GM18858 (cell line): ENCODE measurements at regions not wholly inside any gene's neighbourhood (a gene's known extent, or its start where the extent isn't known, plus 50 kb on each side); places are given as distances from the start of the nearest gene placed in this dataset.

ENCODE experiments used
- ATAC-seq: cut with Tn5 transposase; IDR thresholded peaks from one replicate; pipeline ENCODE4 v1.9.1; 2021; ENCODE audit not compliant: unreplicated experiment

- no peak for ATAC-seq
These were observed 590.8 kb upstream of the ID2 start for GRCh38 chr2:8090748-8091700.

DNA sequence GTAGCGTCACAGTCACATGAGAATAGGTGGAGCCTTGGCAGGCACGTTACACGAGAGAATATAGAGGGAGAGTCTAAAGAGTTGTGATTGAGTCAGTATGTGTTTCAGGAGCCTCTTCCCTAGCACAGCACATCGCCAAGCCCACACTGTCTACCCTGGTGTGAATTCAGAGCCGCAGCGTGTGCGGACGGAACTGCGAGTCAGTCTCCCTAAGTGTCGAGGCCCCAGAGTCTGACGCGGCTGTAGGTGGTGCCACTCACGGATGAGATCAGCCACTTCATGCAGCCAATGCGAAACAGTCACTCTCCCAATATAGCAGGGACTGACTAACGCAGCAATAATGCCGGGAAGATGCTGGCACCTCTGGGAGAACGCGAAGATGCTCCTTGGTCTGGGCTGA lies 587.3 kb upstream of the ID2 start:
- no peak for ATAC-seq

GRCh38 chr2:8095978-8096377 lies 585.9 kb upstream of the ID2 start:
- ATAC-seq: no peak

DNA sequence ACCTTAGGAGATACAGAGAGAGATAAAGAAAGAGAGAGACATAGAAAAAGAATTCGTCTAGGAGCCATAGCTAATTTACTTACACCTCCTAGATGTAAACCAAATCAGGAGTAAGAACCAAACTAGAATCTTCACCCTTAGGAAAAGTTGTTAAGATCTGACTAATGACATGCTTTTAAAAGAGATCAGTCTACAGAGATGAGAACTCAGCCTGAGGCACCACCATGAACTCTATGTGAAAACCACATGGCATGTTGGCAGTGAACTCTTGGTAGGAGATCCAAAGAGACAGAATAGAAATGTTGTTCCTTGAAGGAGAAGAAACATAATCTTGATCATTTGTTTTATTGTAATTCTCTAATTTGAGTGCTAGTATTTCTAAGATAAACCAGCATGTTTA lies 585.4 kb upstream of the ID2 start:
- ATAC-seq: no peak

- ATAC-seq: no peak
These were observed 583.2 kb upstream of the ID2 start for GRCh38 chr2:8098476-8099266.

- ATAC-seq: no peak
These were observed 582.6 kb upstream of the ID2 start for GRCh38 chr2:8099267-8099582.

DNA sequence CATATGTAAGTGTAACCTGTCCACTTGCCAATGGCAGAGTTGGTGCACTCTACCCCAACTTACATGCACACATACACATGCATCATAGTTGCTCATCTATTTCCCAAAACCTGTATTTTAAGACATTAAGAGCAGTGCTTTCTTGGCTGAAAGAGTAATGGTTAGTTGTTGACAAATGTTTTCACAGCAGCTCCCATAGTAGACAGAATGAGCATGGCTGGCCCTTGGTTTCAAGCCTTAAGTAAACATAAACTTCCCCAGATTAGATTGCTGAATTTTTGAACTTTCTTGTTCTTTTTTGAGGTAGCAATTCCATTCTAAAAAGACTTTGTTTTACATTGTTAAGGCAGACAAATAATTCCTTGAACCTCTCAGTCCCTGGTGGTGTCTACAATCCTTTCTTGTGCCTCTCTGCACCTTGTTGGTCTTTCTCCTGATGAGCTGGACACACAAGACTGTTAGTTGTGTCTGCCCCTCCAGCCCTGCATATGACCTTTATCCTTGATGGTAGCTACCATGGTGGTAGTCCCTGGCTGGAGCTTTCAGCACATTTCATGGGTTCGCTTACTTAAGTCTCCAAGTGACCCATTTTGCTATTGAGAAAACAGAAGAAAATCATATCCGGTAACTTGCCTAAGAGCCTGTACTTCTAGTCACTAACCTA lies 580.1 kb upstream of the ID2 start:
- no peak for ATAC-seq

- ATAC-seq: no peak
These were observed 579.4 kb upstream of the ID2 start for GRCh38 chr2:8102470-8102869.

DNA sequence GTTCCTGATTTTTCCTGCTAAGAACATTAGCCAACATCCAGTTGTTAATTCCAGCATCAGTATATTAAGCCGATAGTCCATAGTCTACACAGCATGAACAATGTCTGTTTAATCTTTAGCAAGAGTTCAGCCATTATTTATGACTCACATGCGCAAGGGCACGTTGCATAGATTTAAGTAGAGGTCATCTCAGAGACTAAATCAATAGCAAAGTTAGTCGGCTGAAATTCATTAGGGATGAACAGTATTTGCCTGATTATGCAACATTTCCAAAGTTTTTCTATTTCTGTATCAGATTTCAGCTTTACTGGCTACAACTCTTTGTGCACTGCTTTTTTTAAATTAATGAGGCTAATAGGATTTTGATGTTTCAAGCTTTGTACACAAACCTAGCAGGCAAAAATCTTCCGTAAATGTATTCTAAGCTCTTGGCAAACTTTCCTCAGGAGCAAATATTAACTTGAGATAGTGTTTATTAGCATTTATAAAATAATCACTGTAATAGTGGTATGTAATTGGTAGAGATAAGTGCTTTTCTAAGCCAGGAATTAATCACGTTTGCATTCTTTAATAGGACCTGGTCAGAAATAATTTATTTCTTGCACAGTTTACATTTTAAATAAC lies 578.7 kb upstream of the ID2 start:
- ATAC-seq: no peak

GRCh38 chr2:8107150-8107549 lies 574.7 kb upstream of the ID2 start:
- ATAC-seq: no peak

- ATAC-seq: no peak
These were observed 574.1 kb upstream of the ID2 start for GRCh38 chr2:8107621-8108378.

DNA sequence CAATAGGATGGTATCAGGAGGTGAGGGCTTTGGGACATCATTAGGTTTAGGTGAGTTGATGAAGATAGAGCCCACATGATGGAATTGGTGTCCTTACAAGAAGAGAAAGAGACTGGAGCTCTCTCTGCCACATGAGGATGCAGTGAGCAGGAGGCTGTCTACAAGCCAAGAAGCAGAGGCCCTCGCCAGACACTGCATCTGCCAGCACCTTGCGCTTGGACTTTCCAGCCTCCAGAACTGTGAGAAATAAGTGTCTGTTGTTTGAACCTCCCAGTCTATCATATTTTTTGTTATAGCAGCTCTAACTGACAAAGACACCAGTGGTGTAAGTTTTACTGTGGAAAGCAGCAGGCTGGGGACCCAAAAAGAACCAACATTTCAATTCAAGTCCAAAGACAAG lies 571.1 kb upstream of the ID2 start:
- no peak for ATAC-seq

DNA sequence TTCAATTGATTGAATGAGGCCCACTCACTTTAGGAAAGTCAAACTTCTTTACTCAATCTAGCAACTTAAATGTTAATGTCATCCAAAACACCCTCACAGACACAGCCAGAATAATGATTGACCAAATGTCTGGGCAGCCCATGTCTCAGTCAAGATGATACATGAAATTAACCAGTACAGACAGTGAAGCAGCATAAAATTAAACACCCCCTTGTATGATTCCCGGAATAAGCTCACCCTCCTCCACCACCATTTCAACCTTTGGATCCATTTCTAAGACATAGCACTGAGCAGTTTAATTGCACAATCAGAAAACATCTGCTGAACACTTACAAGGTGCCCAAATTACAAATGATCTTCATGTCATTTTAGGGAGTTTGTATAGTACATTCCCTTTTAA lies 570.7 kb upstream of the ID2 start:
- ATAC-seq: no peak

DNA sequence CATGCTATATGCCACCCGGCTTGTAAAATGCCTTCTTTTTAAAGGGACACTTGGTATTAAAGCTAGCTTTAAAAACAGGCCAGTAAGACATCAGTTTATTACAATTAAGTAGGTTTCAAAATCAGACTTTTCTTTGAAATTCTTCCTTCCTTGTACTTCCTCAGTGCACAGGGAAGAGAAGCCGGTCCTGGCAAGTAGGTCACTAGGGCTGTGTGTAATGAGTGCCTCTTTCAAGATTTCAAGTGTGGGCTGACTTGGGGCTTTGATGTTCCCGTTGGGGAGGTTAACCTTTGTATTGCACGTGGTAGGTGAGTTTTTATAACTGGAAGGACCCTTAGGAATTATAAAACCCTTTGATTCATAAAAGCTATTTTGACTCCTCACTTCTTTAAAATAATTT lies 566.4 kb upstream of the ID2 start:
- ATAC-seq: no peak

DNA sequence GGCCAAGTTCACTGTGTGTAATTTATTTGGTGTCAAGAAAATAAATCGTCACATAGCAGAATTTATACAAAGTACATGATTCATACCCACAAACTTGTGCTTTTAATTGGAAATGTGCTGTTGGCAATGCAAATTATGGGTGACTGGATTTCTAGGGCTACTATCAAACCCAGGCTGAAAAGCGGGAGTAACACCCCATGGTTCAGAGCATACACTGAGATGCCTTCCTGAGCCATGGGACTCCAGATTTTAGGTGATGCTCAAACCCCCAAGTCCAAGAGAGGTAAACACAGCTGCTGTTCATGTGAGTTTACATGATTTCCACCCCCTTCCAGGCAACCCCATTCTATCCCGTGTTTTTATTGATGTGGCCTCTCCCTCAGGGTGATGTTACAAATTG lies 565.9 kb upstream of the ID2 start:
- ATAC-seq: no peak

DNA sequence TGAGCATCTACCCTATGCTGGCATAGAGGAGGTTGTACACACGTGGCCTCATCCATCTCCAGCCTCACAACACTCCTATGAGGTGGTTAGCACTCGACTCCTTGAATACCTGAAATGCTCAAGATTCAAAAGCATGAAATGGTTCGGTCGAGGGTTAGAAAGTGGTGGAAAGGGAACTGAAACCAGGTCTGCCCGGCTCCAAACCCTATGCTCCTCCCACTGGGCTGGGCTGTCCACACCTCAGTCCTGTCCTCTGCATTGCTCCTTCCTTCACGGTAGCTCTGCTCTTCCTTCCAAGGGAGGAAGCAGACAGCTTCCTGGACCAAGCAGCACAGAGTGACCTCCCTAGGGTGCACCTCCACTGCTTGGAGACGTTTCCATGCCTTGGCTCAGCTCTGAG lies 565.2 kb upstream of the ID2 start:
- ATAC-seq: peak; percentile 97

DNA sequence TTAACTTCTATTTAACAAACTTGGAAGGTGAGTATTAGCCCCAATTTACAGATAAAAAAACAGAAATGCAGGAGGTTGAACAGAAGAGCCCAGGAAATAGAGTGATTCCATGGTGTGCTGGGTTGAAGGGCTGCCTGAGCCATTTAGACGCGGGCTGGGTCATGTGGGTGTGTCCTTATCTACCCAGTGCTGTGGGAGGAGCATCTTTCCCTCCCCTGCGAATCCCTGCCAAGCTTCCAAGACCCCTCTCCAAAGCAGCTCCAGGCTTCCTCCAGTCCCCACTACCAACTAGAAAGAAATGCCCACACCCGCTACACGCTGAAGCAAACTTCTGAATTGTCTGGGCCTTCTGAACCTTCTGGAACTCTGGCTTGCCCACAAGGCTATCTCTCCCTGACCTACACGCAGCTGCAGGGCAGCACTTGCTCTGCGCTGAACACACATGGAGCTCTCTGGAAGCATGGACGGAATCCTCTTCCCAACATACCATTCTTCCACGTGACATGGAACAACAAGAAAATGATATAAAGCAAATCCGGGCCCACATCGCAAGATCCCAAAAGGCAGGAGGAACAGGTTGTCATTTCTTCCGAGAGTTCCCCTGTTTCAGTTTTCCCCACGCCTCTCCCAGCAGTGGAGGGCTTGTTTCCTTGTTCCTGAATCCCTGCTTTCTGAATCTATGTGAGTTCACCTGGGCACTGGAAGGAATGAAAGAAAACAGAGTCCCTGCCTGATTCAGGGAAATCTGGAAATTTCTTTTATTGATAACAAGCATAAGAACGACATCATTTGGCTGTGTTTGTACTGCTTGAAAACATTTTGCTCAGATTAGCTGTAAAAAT lies 562.7 kb upstream of the ID2 start:
- ATAC-seq: no peak

- ATAC-seq: no peak
These were observed 561.9 kb upstream of the ID2 start for GRCh38 chr2:8119782-8120505.

DNA sequence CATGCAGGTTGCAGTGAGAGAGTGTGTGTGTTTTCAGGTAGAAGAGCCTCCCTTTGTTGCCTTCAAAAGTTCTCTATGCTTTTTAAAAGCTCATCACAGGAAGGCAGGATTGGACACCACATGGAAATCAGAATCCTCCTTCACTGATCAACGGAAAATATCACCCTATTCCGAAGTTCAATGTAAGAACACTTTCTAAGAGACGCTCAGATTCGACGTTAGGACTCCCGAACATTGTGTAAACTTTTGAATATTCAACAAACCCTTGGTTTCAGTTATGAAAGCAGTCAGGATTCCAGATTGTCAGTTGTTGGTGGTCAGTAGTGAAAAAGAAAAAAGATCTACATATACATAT lies 561.4 kb upstream of the ID2 start:
- no peak for ATAC-seq
